H9 (cell line): ENCODE measurements at regions not wholly inside any gene's neighbourhood (a gene's known extent, or its start where the extent isn't known, plus 50 kb on each side); places are given as distances from the start of the nearest gene placed in this dataset.

Experiments
- DNase-seq: peaks from one replicate; pipeline ENCODE4 v3.0.0-alpha.2; 2017
- H2AFZ ChIP-seq: one replicate; pipeline ENCODE4 v1.6.1; 2013; ENCODE audit warnings: mild to moderate bottlenecking, low read length, control low read depth, moderate library complexity
- H2AK5ac ChIP-seq: 2 replicates; pipeline ENCODE4 v1.6.1; 2013; ENCODE audit warnings: low read length, control low read depth, mixed read lengths; ENCODE audit not compliant: insufficient read length
- H2BK120ac ChIP-seq: one replicate; pipeline ENCODE4 v1.6.1; 2013; ENCODE audit warnings: low read depth, mild to moderate bottlenecking, low read length, control low read depth, inconsistent platforms; ENCODE audit not compliant: poor library complexity, severe bottlenecking
- H2BK12ac ChIP-seq: 2 replicates; pipeline ENCODE4 v1.6.1; 2013; ENCODE audit warnings: low read length, control low read depth, mixed read lengths, low read depth; ENCODE audit not compliant: insufficient read length
- H2BK15ac ChIP-seq: 2 replicates; pipeline ENCODE4 v1.6.1; 2013; ENCODE audit warnings: low read depth, low read length, control low read depth
- H2BK20ac ChIP-seq: one replicate; pipeline ENCODE4 v1.6.1; 2013; ENCODE audit warnings: low read depth, mild to moderate bottlenecking, low read length, control low read depth, inconsistent platforms; ENCODE audit not compliant: poor library complexity, severe bottlenecking
- H2BK5ac ChIP-seq: 2 replicates; pipeline ENCODE4 v1.6.1; 2013; ENCODE audit warnings: low read length, control low read depth, mixed read lengths; ENCODE audit not compliant: insufficient read length
- H3K14ac ChIP-seq: 2 replicates; pipeline ENCODE4 v1.6.1; 2013; ENCODE audit warnings: low read length, control low read depth; ENCODE audit not compliant: insufficient read depth
- H3K18ac ChIP-seq: 2 replicates; pipeline ENCODE4 v1.6.1; 2013; ENCODE audit warnings: low read depth, mild to moderate bottlenecking, mixed read lengths, low read length, control low read depth; ENCODE audit not compliant: insufficient read length
- H3K23ac ChIP-seq: 2 replicates; pipeline ENCODE4 v1.6.1; 2013; ENCODE audit warnings: low read length, control low read depth, mixed read lengths, low read depth; ENCODE audit not compliant: insufficient read length
- H3K23me2 ChIP-seq: 2 replicates; pipeline ENCODE4 v1.6.1; 2013; ENCODE audit warnings: low read depth, mild to moderate bottlenecking, mixed read lengths, low read length, control low read depth; ENCODE audit not compliant: insufficient read length, poor library complexity, severe bottlenecking
- H3K27ac ChIP-seq: 2 replicates; pipeline ENCODE4 v1.5.1; 2013; ENCODE audit warnings: low read length, control low read depth, mixed read lengths, low read depth; ENCODE audit not compliant: insufficient read length
- H3K27me3 ChIP-seq: 2 replicates; pipeline ENCODE4 v1.6.1; 2013; ENCODE audit warnings: low read length, control low read depth, inconsistent platforms; ENCODE audit not compliant: insufficient read depth
- H3K4ac ChIP-seq: 2 replicates; pipeline ENCODE4 v1.6.1; 2013; ENCODE audit warnings: low read depth, mild to moderate bottlenecking, control low read depth, inconsistent platforms, low read length, moderate library complexity
- H3K4me1 ChIP-seq: 2 replicates; pipeline ENCODE4 v1.6.1; 2013; ENCODE audit warnings: low read length, control low read depth, inconsistent platforms; ENCODE audit not compliant: insufficient read depth
- H3K4me2 ChIP-seq: 2 replicates; pipeline ENCODE4 v1.6.1; 2013; ENCODE audit warnings: low read length, control low read depth, mixed read lengths; ENCODE audit not compliant: insufficient read length, insufficient read depth
- H3K56ac ChIP-seq: 2 replicates; pipeline ENCODE4 v1.6.1; 2013; ENCODE audit warnings: low read depth, mild to moderate bottlenecking, mixed read lengths, low read length, control low read depth; ENCODE audit not compliant: insufficient read length
- H3K79me1 ChIP-seq: 2 replicates; pipeline ENCODE4 v1.6.1; 2013; ENCODE audit warnings: low read depth, mild to moderate bottlenecking, moderate library complexity, low read length, control low read depth, inconsistent platforms; ENCODE audit not compliant: insufficient read depth, poor library complexity, severe bottlenecking
- H3K79me2 ChIP-seq: 2 replicates; pipeline ENCODE4 v1.6.1; 2013; ENCODE audit warnings: low read length, control low read depth, inconsistent platforms; ENCODE audit not compliant: insufficient read depth
- H3K9ac ChIP-seq: 2 replicates; pipeline ENCODE4 v1.6.1; 2013; ENCODE audit warnings: low read length, control low read depth, mixed read lengths; ENCODE audit not compliant: insufficient read length; ENCODE audit errors: extremely low read depth
- H3K9me3 ChIP-seq: one replicate; pipeline ENCODE4 v1.6.1; 2013; ENCODE audit warnings: low read depth, low read length, inconsistent platforms; ENCODE audit not compliant: control insufficient read depth
- H3T11ph ChIP-seq: one replicate; pipeline ENCODE4 v1.6.1; 2013; ENCODE audit warnings: mild to moderate bottlenecking, low read length, control low read depth, inconsistent platforms
- H4K20me1 ChIP-seq: one replicate; pipeline ENCODE4 v1.6.1; 2013; ENCODE audit not compliant: control insufficient read depth, insufficient read length, insufficient read depth
- H4K5ac ChIP-seq: 2 replicates; pipeline ENCODE4 v1.6.1; 2013; ENCODE audit warnings: low read depth, mild to moderate bottlenecking, mixed read lengths, low read length, control low read depth; ENCODE audit not compliant: insufficient read length
- H4K8ac ChIP-seq: replicated peaks from 2 replicates; pipeline ENCODE4 v1.6.1; 2013; ENCODE audit warnings: low read length, control low read depth, mixed read lengths, low read depth; ENCODE audit not compliant: insufficient read length
- H4K91ac ChIP-seq: 2 replicates; pipeline ENCODE4 v1.6.1; 2013; ENCODE audit warnings: low read depth, mild to moderate bottlenecking, moderate library complexity, mixed read lengths, low read length, control low read depth; ENCODE audit not compliant: insufficient read length
- H3K27ac Mint-ChIP-seq, 3 experiments: 2 replicates in 2 of 3; 3 replicates in 1 of 3; pipeline ENCODE4 v1.8.0; 2020 to 2021; ENCODE audit warnings: mixed read lengths in 3 of 3, mild to moderate bottlenecking in 1 of 3, moderate library complexity in 1 of 3
- H3K27me3 Mint-ChIP-seq: 2 replicates; pipeline ENCODE4 v1.8.0; 2021; ENCODE audit warnings: low read depth, mild to moderate bottlenecking, moderate library complexity, mixed read lengths
- H3K36me3 Mint-ChIP-seq, 3 experiments: 2 replicates in 2 of 3; 3 replicates in 1 of 3; pipeline ENCODE4 v1.8.0; 2020 to 2021; ENCODE audit warnings: low read depth in 3 of 3, mixed read lengths in 3 of 3; ENCODE audit not compliant: insufficient read depth in 1 of 3
- H3K4me1 Mint-ChIP-seq, 2 experiments: 2 replicates each; pipeline ENCODE4 v1.8.0; 2020; ENCODE audit warnings: mixed read lengths in 2 of 2
- H3K4me3 Mint-ChIP-seq, 2 experiments: 2 replicates in 1 of 2; 3 replicates in 1 of 2; pipeline ENCODE4 v1.8.0; 2020 to 2021; ENCODE audit warnings: mild to moderate bottlenecking in 2 of 2, mixed read lengths in 2 of 2, moderate library complexity in 1 of 2
- H3K9me3 Mint-ChIP-seq, 2 experiments: 2 replicates in 1 of 2; 3 replicates in 1 of 2; pipeline ENCODE4 v1.8.0; 2020; ENCODE audit warnings: mild to moderate bottlenecking in 2 of 2, mixed read lengths in 2 of 2, moderate library complexity in 1 of 2
- WGBS: extraction: QIAGEN DNeasy Blood & Tissue Kit; methylation state at CpG from one replicate; pipeline ENCODE4 v1.1.7; 2013; ENCODE audit warnings: missing lambda C conversion rate, low lambda C conversion rate, mixed read lengths; ENCODE audit not compliant: insufficient read length; ENCODE audit errors: extremely low coverage; 5-methylcytosine and 5-hydroxymethylcytosine counted together
- TF ChIP-seq, protein P1 (sequence below): fragments of 200-600 bp; sonication (generic); conservative IDR thresholded peaks from 3 replicates; pipeline ENCODE4 v1.8.0; 2021; ENCODE audit warnings: antibody characterized with exemption, mild to moderate bottlenecking

DNA sequence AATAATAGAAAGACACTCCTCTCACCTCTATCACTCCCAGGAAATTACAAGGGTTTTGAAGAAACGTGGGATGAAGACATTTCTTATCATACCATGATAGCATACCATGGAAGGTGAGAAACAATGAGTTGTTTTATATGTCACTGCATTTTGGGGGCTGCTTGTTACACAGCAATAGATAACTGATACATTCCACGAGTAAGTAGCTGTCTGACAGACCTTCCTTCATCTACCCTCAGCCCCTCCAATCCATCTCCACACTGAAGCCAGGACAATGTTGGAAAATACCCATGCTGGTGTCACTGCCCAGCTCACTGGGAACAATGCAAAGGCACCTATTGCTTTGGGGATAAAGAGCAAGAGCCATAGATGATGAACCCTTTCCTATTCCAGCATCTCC lies 68.9 kb upstream of the USP29 start:
- H2BK15ac ChIP-seq, result no peak overlapping the region
- peaks cover 3% of the 10 kb centered on the region; the same call in 1 of the 2 replicates for H3K27me3 Mint-ChIP-seq

More for the DNA sequence above, 68.9 kb upstream of the USP29 start:
- no peak overlapping the region for H4K91ac ChIP-seq
- no peak overlapping the region for H2BK5ac ChIP-seq
- H3K18ac ChIP-seq, result no peak overlapping the region
- peaks cover 92 to 93% of the 10 kb centered on the region in 2 experiments for H3K9me3 Mint-ChIP-seq
- H3K4me1 ChIP-seq, result no peaks in the 10 kb centered on the region
- no peak overlapping the region for H4K8ac ChIP-seq
- H2BK120ac ChIP-seq, result no peak overlapping the region
- no peak overlapping the region for H3K27ac Mint-ChIP-seq
- no peaks in the 10 kb centered on the region for H3K23me2 ChIP-seq
- TF ChIP-seq, protein P1, sequence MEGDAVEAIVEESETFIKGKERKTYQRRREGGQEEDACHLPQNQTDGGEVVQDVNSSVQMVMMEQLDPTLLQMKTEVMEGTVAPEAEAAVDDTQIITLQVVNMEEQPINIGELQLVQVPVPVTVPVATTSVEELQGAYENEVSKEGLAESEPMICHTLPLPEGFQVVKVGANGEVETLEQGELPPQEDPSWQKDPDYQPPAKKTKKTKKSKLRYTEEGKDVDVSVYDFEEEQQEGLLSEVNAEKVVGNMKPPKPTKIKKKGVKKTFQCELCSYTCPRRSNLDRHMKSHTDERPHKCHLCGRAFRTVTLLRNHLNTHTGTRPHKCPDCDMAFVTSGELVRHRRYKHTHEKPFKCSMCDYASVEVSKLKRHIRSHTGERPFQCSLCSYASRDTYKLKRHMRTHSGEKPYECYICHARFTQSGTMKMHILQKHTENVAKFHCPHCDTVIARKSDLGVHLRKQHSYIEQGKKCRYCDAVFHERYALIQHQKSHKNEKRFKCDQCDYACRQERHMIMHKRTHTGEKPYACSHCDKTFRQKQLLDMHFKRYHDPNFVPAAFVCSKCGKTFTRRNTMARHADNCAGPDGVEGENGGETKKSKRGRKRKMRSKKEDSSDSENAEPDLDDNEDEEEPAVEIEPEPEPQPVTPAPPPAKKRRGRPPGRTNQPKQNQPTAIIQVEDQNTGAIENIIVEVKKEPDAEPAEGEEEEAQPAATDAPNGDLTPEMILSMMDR, result no peak
- no peaks in the 10 kb centered on the region for H4K20me1 ChIP-seq
- no peaks in the 10 kb centered on the region for H3K79me2 ChIP-seq
- no CpG with 5 or more reads among the region's 2 CpGs for WGBS
- DNase-seq, result no peak
- peaks cover 5 to 40% (median 19%) of the 10 kb centered on the region in 3 experiments; a peak in 6 of 7 replicates for H3K36me3 Mint-ChIP-seq
- no peak overlapping the region for H3K9ac ChIP-seq
- H3K9me3 ChIP-seq, result peaks cover 85% of the 10 kb centered on the region
- no peak overlapping the region for H2BK20ac ChIP-seq
- H2BK12ac ChIP-seq, result no peak overlapping the region
- no peaks in the 10 kb centered on the region for H3K79me1 ChIP-seq
- no peak overlapping the region for H4K5ac ChIP-seq
- no peak overlapping the region for H3K56ac ChIP-seq
- H2AFZ ChIP-seq, result no peak overlapping the region
- no peak overlapping the region for H2AK5ac ChIP-seq
- no peak overlapping the region for H3T11ph ChIP-seq
- no peaks in the 10 kb centered on the region; the same call in 1 of the 2 replicates for H3K27me3 ChIP-seq
- no peak overlapping the region for H3K23ac ChIP-seq
- H3K4ac ChIP-seq, result no peak overlapping the region
- no peak overlapping the region for H3K4me2 ChIP-seq
- no peak overlapping the region for H3K14ac ChIP-seq
- H3K4me1 Mint-ChIP-seq, result no peaks in the 10 kb centered on the region
- no peak overlapping the region for H3K4me3 Mint-ChIP-seq
- H3K27ac ChIP-seq, result no peak overlapping the region
